NCI-H748 (cell line): ENCODE measurements at regions not wholly inside any gene's neighbourhood (a gene's known extent, or its start where the extent isn't known, plus 50 kb on each side); places are given as distances from the start of the nearest gene placed in this dataset.
"Not testable (repeated sequence)": the region's sequence is repeated elsewhere in the genome, so short reads cannot be mapped to it uniquely, and the experiment has no call there.

Source experiments
- DNase-seq: peaks from one replicate; lab custom pipeline; 2025; ENCODE audit not compliant: unreplicated experiment; lab: John Stamatoyannopoulos, UW

DNA sequence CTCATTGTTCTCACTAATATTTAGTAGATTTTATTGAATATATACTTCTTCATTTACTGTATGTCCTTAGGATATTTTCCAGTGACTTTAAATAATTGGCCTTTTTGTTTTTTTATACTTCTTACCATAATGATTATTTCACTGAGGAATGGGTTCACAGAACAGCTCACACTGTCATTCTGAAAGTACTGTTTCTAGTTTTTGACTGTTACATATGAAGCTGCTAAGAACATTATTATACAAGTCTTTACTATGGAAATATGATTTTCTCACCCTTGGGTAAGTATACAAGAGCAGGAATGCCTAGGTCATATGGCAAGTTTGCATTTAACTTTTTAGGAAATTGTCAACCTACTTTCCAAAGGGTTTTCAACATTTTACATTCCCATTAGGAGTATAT, 343.1 kb downstream of the CCER1 start:
- no peak for DNase-seq

GRCh38 chr12:90611048-90611447, 343.9 kb downstream of the CCER1 start:
- DNase-seq, result no peak

DNA sequence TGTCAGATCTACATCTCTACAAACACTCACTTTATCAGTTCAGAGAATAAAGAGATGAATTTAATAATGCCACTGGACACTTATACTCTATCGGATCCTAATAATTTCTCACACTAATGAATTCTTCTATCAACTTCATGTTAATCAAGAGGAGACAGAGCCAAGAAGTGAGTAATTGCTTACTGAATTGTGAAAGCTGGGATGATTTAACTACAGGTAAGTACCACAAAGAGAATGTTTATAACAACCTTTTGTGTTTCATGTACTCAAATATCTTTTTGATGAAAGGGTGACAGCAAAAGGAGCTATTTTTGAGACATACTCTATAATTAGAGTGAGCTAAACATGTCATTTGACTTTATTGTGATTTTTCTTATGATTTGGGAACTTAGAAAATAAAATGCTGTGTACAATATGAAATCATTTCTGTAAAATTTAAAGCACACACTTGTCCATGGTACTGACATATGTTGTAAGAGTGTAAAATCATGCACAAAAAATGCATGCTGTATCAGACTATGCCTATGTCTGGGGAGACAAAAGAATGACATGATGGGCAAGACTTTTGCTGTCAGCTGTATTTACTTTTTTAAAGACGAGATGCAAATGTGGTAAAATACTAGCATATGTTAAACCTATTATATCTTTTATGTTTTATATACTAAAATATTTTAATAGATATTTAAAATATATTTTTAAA, 361.2 kb downstream of the CCER1 start:
- no peak for DNase-seq

DNA sequence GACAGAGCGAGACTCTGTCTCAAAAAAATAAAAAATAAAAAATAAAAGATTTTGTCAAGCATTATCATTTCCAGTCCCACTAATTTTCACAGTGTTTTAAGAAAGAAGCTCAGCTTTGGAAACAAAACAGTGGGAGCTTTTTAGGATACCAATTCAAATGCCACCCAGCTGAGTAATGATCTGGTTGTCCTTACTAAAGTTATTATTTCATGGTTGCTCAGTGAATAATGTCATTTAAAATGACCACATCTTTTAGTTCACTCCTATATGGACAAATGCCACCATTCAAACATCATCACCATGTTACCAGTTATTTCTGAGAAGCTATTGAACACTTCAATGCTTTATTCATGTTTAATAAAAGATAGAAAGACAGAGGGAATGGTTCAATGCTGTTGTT, 365.0 kb downstream of the CCER1 start:
- DNase-seq, result no peak

DNA sequence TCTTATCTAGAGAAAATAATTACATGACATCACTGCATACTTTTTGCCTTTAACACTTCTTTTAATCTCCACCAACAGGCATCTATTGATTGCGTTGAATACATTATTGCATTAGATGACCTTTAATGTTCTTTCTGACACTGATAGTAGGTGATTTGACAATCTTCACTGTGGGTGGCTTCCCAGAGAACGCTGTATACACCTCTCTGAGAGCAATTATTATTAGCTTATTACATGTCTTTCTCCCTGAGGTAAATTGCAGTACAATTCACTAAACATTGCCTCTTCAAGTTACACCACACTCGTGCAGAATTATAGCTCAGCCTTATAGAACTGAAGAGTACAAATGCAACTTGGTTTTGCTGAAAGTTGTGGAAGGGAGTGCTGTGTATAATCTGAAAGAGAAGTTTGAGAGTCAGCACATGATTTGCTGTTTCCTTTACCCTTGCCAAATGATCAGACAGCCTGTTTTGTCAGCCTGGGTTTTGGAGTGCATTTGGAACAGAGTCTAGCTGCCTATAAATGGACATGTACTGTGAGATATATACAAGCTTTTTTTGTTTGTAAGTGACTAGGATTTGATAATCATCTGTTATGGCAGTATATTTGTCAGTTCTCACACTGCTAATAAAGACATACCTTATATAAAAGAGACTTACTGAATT, 369.2 kb downstream of the CCER1 start:
- DNase-seq, result no peak

DNA sequence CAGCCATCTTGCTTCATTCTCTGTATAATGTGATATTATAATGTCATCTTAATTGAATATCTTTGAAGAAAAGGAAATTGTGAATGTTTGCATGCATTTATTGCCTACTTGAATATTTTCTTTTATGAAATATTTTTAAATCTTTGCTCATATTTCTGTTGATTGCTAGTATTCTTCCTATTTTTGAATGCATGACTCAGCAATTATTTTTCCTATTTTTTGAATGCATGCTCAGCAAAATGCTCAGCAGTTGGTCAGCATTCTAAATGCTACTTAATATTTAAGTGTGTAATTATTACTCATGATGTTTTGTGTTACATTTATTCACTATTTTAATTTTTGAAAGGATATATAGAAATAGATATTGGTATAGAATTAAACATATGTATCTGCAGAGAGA, 378.3 kb downstream of the CCER1 start:
- no peak for DNase-seq

DNA sequence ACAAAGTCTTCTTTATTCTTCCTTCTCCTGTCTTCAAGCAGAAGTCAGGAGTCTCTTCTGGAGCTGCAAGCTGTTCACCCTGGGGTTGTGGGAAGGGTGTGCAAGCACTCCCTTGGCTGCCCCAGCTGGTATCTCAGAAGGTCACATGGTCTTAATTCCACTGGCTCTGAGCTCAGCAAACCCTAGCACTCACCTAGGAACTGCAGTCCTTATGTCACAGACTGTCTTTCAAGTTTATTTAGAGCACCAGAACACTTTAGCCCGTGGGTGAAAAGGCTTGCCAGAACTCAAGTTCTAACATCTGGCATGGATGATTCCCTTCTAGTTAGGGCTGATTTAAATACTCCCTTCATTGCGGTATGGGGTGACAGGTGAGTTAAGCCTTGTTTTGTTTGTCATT, 379.0 kb downstream of the CCER1 start:
- DNase-seq, result no peak

DNA sequence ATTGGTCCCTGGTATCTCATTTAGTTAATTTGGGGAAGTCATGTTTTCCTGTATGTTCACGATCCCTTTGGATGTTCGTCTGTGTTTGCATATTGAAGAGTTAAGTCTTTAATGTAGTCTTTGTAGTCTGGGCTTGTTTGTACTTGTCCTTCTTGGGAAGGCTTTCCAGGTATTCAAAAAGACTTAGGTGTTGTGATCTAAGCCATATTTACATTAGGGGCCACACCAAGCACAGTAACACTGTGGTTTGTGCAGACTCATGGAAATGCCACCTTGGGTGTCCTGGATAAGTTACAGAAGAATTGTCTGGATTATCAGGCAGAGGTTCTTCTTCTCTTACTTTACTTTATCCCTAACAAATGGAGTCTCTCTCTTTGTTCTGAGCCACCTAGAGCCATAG, 380.3 kb downstream of the CCER1 start:
- no peak for DNase-seq

DNA sequence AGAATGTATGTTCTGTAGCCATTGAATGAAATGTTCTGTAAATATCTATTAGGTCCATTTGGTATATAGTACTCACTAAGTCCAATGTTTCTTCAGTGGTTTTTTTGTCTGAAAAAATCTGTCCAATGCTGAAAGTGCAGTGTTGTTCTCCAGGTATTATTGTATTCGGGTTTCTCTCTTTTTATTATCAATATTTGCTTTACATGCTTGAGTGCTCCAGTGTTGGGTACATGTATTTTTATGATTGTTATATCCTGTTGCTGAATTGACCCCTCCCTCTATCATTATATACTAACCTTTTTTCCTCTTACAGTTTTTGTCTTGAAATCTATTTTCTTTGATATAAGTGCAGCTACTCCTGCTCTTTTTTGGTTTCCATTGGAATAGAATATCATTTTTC, 382.2 kb downstream of the CCER1 start:
- DNase-seq, result peak; percentile 20

DNA sequence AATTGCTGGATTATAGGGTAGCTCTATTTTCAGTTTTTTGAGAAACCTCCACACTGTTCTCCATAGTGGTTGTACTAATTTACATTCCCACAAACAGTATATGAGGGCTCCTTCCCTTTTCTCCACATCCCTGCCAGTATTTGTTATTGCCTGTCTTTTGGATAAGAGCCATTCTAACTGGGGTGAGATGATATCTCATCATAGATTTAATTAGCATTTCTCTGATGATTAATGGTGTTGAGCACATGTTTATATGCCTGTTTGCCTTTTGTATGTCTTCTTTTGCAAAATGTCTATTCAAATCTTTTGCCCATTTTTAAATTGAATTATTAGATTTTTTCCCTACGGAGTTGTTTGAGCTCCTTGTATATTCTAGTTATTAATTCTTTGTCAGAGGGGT, 385.3 kb downstream of the CCER1 start:
- no peak for DNase-seq

DNA sequence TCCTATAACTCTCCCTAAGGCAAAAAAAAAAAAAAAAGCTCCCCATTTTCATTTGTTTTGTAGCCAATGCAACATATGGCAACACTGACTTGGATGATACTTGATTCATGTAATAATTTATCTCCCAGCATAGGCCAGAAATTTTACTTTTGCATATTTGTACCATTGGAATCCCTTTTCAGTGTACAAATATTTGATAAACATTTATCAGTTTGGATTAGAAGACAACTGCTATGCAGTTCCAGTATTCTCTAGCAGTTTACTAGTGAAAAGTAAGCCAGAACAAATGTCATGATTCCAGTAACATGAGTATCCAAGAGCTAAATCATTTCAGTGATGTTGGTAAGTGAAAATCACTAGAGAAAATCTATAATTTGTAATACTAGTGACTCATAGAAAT, 392.3 kb downstream of the CCER1 start:
- no peak for DNase-seq

- DNase-seq, result no peak
These were observed 406.4 kb downstream of the CCER1 start for GRCh38 chr12:90548595-90548994.

DNA sequence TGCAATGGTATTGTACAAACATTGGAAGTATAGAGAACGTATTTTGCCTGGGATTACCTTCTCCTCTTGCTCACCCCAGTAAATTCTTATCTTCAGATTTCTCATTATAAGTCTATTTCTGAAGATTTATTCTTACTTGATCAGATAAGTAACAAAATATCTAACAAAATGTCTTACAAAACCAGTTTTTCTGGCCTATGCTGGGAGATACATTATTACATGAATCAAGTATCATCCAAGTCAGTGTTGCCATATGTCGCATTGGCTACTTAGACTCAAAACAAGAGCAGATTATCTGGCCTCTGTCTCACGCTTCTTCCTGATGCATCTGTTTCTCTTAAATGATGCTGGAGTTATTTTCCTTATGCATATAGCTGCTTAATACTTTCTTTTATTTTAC, 408.5 kb downstream of the CCER1 start:
- no peak for DNase-seq

- DNase-seq, result no peak
These were observed 411.1 kb downstream of the CCER1 start for GRCh38 chr12:90543841-90544240.

DNA sequence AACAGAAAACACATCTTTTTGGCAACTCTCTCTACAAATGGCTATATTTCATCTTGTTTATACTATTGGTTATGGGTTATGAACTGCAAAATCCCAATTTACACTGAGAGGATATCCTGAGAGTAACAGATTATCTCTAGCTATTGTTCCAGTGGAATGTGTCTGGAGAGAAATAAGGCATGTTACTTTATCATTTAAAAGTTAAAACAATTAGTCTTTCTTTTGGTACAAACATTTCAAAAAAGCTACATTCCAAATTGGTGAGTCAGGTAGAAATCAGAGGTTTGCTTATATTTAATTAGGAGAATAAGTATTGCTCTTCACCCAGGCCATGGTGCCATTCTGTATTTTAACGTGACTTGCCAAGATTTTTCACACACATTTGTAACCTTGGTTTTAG, 411.6 kb downstream of the CCER1 start:
- no peak for DNase-seq

DNA sequence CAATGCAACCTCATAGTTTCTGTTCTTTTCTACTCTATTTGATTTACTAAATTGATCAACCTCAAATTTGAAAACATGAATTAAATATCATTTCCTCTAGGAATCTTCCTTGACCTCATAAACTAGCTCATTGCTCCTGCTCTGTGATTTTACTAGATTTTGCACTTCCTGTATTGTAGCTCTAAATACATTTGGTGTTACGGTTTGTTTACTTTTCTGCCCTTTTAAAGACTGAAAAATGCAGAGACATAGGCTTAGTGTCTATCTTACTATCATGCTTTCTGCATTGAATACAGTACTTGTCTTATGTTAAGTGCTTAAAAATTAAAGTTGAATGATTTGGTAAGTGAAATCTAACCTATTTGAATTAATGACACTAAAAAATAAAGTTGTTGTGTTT, 412.1 kb downstream of the CCER1 start:
- not testable (repeated sequence) for DNase-seq

DNA sequence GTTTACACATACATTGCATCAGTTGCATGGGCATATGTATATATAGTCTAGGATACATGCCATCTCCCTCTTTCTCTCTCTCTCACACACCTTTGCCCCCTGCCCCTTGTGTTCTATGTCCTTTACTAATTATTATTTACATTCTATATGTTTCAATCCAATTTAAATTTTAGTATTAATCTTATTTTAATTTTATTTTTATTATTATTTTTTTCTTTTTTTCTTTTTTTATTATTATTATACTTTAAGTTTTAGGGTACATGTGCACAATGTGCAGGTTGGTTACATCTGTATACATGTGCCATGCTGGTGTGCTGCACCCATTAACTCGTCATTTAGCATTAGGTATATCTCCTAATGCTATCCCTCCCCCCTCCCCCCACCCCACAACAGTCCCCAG, 421.1 kb downstream of the CCER1 start:
- DNase-seq, result not testable (repeated sequence)

GRCh38 chr12:90520002-90520734, 434.8 kb downstream of the CCER1 start:
- no peak for DNase-seq

DNA sequence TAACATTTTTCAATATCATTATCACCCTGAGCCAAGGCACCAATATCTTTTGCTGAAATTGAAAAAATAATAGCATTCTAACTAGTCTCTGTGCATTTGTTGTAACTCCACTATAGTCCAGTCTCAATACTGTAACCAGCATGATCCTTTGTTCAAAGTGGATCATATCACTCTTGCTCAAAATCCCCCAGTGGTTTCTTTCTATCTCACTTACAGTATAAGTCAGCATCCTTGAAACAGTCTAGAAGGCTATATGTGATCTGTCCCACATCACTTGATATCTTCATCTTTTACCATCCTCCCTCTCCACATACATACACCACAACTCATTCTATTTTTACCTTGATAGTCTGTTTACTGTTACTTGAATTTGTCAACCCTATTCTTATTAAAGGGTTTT, 435.7 kb downstream of the CCER1 start:
- no peak for DNase-seq

- DNase-seq, result no peak
These were observed 439.5 kb downstream of the CCER1 start for GRCh38 chr12:90515199-90516175.

- DNase-seq, result no peak
These were observed 440.7 kb downstream of the CCER1 start for GRCh38 chr12:90514325-90514724.
